Heart left ventricle (tissue), 16 donors: ENCODE measurements at regions not wholly inside any gene's neighbourhood (a gene's known extent, or its start where the extent isn't known, plus 50 kb on each side); places are given as distances from the start of the nearest gene placed in this dataset.

ENCODE experiments used
- ATAC-seq, 4 donors: fragments of 200-7000 bp; cut with Tn5 transposase; one replicate each; pipeline ENCODE4 v1.9.1; 2020 to 2022; ENCODE audit warnings: moderate library complexity in 4 of 4, mild to moderate bottlenecking in 3 of 4, moderate number of reproducible peaks in 1 of 4
- DNase-seq, 5 donors: peaks; one replicate each; pipeline ENCODE4 v3.0.0-alpha.2; 2020
- H3K27ac ChIP-seq, 12 donors: fragments of 200-600 bp; sonication (generic) in 4 of 12; one replicate each; pipeline versions ENCODE4 v1.5.0 to v1.8.0; 2016 to 2022; ENCODE audit warnings: mild to moderate bottlenecking in 2 of 12
- H3K27me3 ChIP-seq, 9 donors: fragments of 200-600 bp; sonication (generic) in 2 of 9; one replicate each; pipeline versions ENCODE4 v1.5.1 to v1.8.0; 2016 to 2022; ENCODE audit warnings: mild to moderate bottlenecking in 3 of 9
- H3K36me3 ChIP-seq, 9 donors: fragments of 200-600 bp; sonication (generic) in 2 of 9; one replicate each; pipeline versions ENCODE4 v1.5.0 to v1.8.0; 2018 to 2022; ENCODE audit warnings: mild to moderate bottlenecking in 2 of 9
- H3K4me1 ChIP-seq, 12 donors: fragments of 200-600 bp; sonication (generic) in 4 of 12; one replicate each; pipeline versions ENCODE4 v1.5.0 to v1.8.0; 2016 to 2022; ENCODE audit warnings: mild to moderate bottlenecking in 3 of 12
- H3K4me3 ChIP-seq, 12 donors: fragments of 200-600 bp; sonication (generic) in 4 of 12; one replicate each; pipeline versions ENCODE4 v1.5.0 to v1.8.0; 2017 to 2022; ENCODE audit warnings: mild to moderate bottlenecking in 9 of 12, moderate library complexity in 4 of 12
- H3K9me3 ChIP-seq, 12 donors: fragments of 200-600 bp; sonication (generic) in 4 of 12; one replicate each; pipeline versions ENCODE4 v1.5.0 to v1.8.0; 2016 to 2022; ENCODE audit warnings: mild to moderate bottlenecking in 1 of 12
- POLR2A ChIP-seq, 2 donors: fragments of 450-650 bp; IDR thresholded peaks; one replicate each; pipeline ENCODE4 v1.6.1; 2017; ENCODE audit warnings: antibody characterized with exemption in 2 of 2, mild to moderate bottlenecking in 2 of 2, moderate library complexity in 2 of 2
- WGBS, 4 donors: extraction: QIAGEN DNeasy Blood & Tissue Kit in 2 of 4; methylation state at CpG; one replicate each; pipeline versions ENCODE4 v1.1.5 to v1.1.7; 2013 to 2018; 5-methylcytosine and 5-hydroxymethylcytosine counted together
- intact Hi-C, 10 donors: fragments of 100-400 bp; cut with DNase I; formaldehyde crosslinking; loops; one replicate each; pipeline versions ENCODE4 v1.11.1 to v1.14.2; 2022
- TF ChIP-seq, protein P1 (sequence below), 12 donors: fragments of 200-600 bp; sonication (generic) in 4 of 12; IDR thresholded peaks; one replicate each; pipeline versions ENCODE4 v1.5.0 to v1.8.0; 2018 to 2022; ENCODE audit warnings: antibody characterized with exemption in 12 of 12, mild to moderate bottlenecking in 5 of 12
- donor health status: ischemic (EF 13 %, LVEDD 7.1; RV severe dilation, severe dysfunction).
- donor health status: healthy with polysubstance abuse.
- donor health status: DM: no; HTN: yes; CAD: no.
- donor health status: DM: no; HTN: no; CAD: no.
- donor health status: ischemic (EF 25% LVEDD 6.9; RV normal size, moderate dysfunction).
- donor health status: ischemic (EF 25% LVEDD 5.7; RV mildly dilated, moderate dysfunction).
- donor health status: healthy.
- donor health status: DM: yes; HTN: yes; CAD: no.
- donor health status: ischemic (EF 35%, LVEDD 5.7; RV mildly dilated, moderate dysfunction).
- donor health status: nonischemic (EF 11% LVEDD 7.7; RV severe dilation, severe dysfunction).
- donor health status: DM: yes; HTN: yes; CAD: no.
- donor health status: PGD.
- donor health status: ischemic (EF 29% LVEDD 5.4; RV normal size, mild dysfunction).
- donor health status: nonischemic (EF 23%, LVEDD 6.1; RV moderate dilation, normal function).

DNA sequence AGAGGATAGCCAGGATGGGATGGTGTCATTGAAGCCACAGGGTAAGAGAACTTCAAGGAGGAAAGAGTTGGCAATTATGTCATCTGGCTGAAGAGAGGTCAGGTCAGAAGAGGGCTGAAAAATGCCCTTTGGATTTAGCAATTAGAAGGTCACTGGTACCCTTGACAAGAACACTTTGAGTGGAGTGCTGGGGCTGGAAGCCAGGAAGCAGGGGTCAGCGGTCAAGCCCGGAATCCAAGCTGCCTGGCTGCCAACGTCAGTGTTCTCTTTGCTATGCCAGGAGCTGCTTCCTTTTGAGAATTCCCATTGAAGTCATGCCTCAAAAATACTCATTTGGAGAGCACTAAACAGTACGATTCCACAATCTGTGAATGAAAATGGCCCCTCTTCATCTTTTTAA, 386.5 kb downstream of the SHQ1 start:
- intact Hi-C loops = no loop called here
- Histone ChIP-seq H3K36me3 (no peaks in the 10 kb centered on the region), H3K4me3 (no peak overlapping the region), H3K9me3 (no peaks in the 10 kb centered on the region), H3K27me3 (peaks cover 0 to 6% (median 0%) of the 10 kb centered on the region in 9 donors), H3K4me1 (peaks cover 0 to 25% (median 9%) of the 10 kb centered on the region in 12 donors), H3K27ac (peak overlapping the region in 1 of 12 donors; percentile 32)
- TF ChIP-seq POLR2A (IDR thresholded peaks at IDR 0.05) = no peak
- TF ChIP-seq, protein P1, sequence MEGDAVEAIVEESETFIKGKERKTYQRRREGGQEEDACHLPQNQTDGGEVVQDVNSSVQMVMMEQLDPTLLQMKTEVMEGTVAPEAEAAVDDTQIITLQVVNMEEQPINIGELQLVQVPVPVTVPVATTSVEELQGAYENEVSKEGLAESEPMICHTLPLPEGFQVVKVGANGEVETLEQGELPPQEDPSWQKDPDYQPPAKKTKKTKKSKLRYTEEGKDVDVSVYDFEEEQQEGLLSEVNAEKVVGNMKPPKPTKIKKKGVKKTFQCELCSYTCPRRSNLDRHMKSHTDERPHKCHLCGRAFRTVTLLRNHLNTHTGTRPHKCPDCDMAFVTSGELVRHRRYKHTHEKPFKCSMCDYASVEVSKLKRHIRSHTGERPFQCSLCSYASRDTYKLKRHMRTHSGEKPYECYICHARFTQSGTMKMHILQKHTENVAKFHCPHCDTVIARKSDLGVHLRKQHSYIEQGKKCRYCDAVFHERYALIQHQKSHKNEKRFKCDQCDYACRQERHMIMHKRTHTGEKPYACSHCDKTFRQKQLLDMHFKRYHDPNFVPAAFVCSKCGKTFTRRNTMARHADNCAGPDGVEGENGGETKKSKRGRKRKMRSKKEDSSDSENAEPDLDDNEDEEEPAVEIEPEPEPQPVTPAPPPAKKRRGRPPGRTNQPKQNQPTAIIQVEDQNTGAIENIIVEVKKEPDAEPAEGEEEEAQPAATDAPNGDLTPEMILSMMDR (IDR thresholded peaks at IDR 0.05) = no peak
- DNase-seq (peak in 4 of 5 donors; percentile 32 to 54 (median 52)), ATAC-seq (peak in 3 of 4 donors; percentile 45 to 72 (median 51))
- WGBS, 4 donors = 2 to 24% (median 9%) methylated on average over 4 of the region's 4 CpGs

DNA sequence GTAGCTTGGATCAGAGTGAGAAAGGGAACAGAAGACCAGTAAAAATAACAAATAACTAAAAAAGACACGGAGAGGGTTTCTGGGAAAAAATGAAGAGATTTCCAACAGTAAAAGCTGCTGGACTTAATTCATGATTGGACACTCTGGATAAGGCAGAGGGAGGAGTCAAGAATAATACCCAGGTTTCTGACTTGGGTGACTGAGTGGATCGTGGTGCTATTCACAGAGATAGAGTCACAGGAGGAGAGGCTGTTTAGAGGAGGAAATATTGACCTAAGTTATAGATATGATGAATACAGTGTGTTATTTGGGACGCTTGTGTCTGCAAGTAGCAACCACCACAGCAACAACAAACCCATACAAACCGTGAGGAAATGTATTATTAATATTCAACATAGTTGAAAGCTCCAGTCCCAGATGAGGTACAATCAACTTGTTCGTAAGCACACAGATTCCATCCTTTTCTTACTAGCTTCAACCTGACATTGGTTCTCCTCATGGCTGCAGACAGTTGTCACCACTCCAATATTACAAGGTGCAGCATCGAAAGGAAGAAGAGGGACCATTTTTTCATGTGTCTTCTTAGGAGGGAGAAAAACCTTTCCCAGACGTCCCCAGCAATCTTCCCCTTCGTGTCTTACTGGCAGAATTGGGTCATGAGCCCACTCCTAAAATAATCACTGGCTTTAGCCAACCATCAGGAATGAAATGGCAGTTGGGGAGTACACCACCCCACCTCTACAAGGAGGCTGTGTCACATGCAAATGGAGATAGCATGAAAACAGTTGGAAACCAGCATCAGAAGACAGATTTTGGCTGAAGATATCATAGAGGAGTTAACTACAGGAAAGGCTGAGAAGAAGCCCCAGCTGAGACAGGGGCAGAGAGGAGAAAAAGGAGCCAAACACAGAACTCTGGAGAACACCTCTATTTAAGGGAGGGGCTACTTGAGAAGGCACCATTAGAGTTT, 387.8 kb downstream of the SHQ1 start:
- intact Hi-C loops = no loop called here
- ATAC-seq (no peak), DNase-seq (no peak)
- H3K4me3 ChIP-seq = no peak overlapping the region
- 89 to 96% (median 92%) methylated on average over 8 of the region's 8 CpGs for WGBS, 4 donors
- H3K4me1 ChIP-seq = peaks cover 0 to 19% (median 9%) of the 10 kb centered on the region in 12 donors
- no peaks in the 10 kb centered on the region for H3K9me3 ChIP-seq
- H3K27me3 ChIP-seq = peaks cover 0 to 6% (median 0%) of the 10 kb centered on the region in 9 donors
- TF ChIP-seq POLR2A (IDR thresholded peaks at IDR 0.05) = no peak
- TF ChIP-seq, protein P1 (IDR thresholded peaks at IDR 0.05) = no peak
- no peaks in the 10 kb centered on the region for H3K36me3 ChIP-seq
- H3K27ac ChIP-seq = no peak overlapping the region

DNA sequence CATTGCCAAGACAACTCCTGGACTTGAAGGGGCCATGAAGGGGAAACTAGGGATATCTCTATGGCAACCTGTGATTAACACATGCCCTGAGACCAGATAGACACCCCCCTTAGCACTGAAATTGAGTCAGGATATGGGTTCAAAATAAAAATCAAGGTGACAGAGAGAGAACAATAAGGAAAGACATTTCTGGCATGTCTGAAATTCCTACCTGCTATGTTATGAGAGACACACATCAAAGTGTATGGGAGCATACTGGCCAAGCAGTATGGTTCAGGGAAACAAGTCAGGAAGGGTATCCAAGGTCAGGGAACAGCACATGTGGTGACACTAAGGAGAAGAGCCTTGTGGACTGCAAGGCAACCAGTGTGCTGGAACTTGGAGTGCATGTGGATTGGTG, 388.7 kb downstream of the SHQ1 start:
- no peak for TF ChIP-seq POLR2A (IDR thresholded peaks at IDR 0.05)
- TF ChIP-seq, protein P1 (IDR thresholded peaks at IDR 0.05) = no peak
- Histone ChIP-seq H3K4me1 (peaks cover 0 to 16% (median 9%) of the 10 kb centered on the region in 12 donors), H3K4me3 (no peak overlapping the region), H3K36me3 (no peaks in the 10 kb centered on the region), H3K27me3 (peaks cover 0 to 6% (median 0%) of the 10 kb centered on the region in 9 donors), H3K27ac (no peak overlapping the region), H3K9me3 (no peaks in the 10 kb centered on the region)
- ATAC-seq = no peak
- intact Hi-C loops = loop anchor here in 1 of 10 donors (10.0 kb wide), 1 partner anchor 355 kb away; no protein-coding TSS in a partner anchor
- DNase-seq = no peak

DNA sequence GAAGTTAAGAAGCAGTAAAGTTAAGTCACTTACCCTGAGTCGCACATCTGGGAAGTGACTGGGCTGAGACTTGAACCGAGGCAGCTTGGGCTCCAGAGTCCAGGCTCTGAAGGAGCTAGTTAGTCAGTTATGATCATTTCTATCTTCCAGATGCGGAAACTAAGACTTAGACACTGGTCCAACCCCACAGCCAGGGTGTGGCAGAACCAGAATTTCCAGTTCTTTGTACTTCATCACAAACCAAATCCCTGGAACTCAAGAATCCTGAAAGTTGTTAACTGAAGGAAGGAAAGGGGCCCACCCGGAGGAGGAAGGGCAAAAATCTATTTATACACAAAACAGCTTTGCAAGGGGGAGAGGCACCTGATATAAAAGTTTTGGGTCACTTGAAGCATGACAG, 389.9 kb downstream of the SHQ1 start:
- DNase-seq (no peak), ATAC-seq (no peak)
- Histone ChIP-seq H3K4me1 (peaks cover 0 to 16% (median 9%) of the 10 kb centered on the region in 12 donors), H3K4me3 (no peak overlapping the region), H3K27ac (no peak overlapping the region), H3K36me3 (no peaks in the 10 kb centered on the region), H3K27me3 (peaks cover 0 to 4% (median 0%) of the 10 kb centered on the region in 9 donors), H3K9me3 (no peaks in the 10 kb centered on the region)
- TF ChIP-seq, protein P1 (IDR thresholded peaks at IDR 0.05) = no peak
- TF ChIP-seq POLR2A (IDR thresholded peaks at IDR 0.05) = no peak
- WGBS, 4 donors = 84 to 88% (median 86%) methylated on average over 4 of the region's 4 CpGs
- intact Hi-C loops = loop anchor here in 1 of 10 donors (10.0 kb wide), 1 partner anchor 356 kb away; no protein-coding TSS in a partner anchor
